Lower leg skin (tissue), 3 donors: ENCODE measurements at regions not wholly inside any gene's neighbourhood (a gene's known extent, or its start where the extent isn't known, plus 50 kb on each side); places are given as distances from the start of the nearest gene placed in this dataset.

ENCODE experiments used
- CTCF ChIP-seq, 3 donors: fragments of 450-650 bp; IDR thresholded peaks; one replicate each; pipeline ENCODE4 v1.5.1; 2016; ENCODE audit warnings: antibody characterized with exemption in 3 of 3, mild to moderate bottlenecking in 3 of 3, moderate library complexity in 2 of 3
- POLR2A ChIP-seq, 2 donors: fragments of 450-650 bp; IDR thresholded peaks; one replicate each; pipeline ENCODE4 v1.6.1; 2016 to 2017; ENCODE audit warnings: antibody characterized with exemption in 2 of 2, mild to moderate bottlenecking in 1 of 2, moderate library complexity in 1 of 2

GRCh38 chr2:17455343-17455742 lies 62.9 kb downstream of the RAD51AP2 start:
- no peak for TF ChIP-seq CTCF (IDR thresholded peaks at IDR 0.05)
- no peak for TF ChIP-seq POLR2A (IDR thresholded peaks at IDR 0.05)
